SU-DHL-6 (cell line): ENCODE measurements at regions not wholly inside any gene's neighbourhood (a gene's known extent, or its start where the extent isn't known, plus 50 kb on each side); places are given as distances from the start of the nearest gene placed in this dataset.

Experiments
- H2AFZ ChIP-seq: fragments of 200-600 bp; sonication (generic); 2 replicates; pipeline ENCODE4 v1.6.1; 2014; ENCODE audit warnings: low read depth, mild to moderate bottlenecking, moderate library complexity, mixed read lengths, antibody characterized with exemption, low read length; ENCODE audit not compliant: severe bottlenecking
- H3F3A ChIP-seq: fragments of 200-600 bp; shearing (Covaris generic); 2 replicates; pipeline ENCODE4 v1.6.0; 2016; ENCODE audit warnings: antibody characterized with exemption, mild to moderate bottlenecking; ENCODE audit not compliant: insufficient read depth
- H3K27ac ChIP-seq: fragments of 200-600 bp; sonication (generic); 2 replicates; pipeline ENCODE4 v1.5.1; 2016; ENCODE audit warnings: low read depth, mild to moderate bottlenecking, low read length, moderate library complexity, mixed read lengths
- H3K27me3 ChIP-seq: fragments of 200-600 bp; sonication (generic), shearing (Covaris generic); 2 replicates; pipeline ENCODE4 v1.6.0; 2014; ENCODE audit warnings: mild to moderate bottlenecking, low read length
- H3K36me3 ChIP-seq: fragments of 200-600 bp; sonication (generic); 2 replicates; pipeline ENCODE4 v1.6.1; 2014; ENCODE audit warnings: mild to moderate bottlenecking, low read length, mixed read lengths
- H3K4me2 ChIP-seq: fragments of 300-600, 200-600 bp; shearing (Covaris generic), sonication (generic); 2 replicates; pipeline ENCODE4 v1.6.0; 2014; ENCODE audit warnings: low read length, low read depth, mild to moderate bottlenecking; ENCODE audit not compliant: poor library complexity, severe bottlenecking
- H3K4me3 ChIP-seq: fragments of 200-600 bp; sonication (generic); 2 replicates; pipeline ENCODE4 v1.5.1; 2014; ENCODE audit warnings: antibody characterized with exemption, low read length, mild to moderate bottlenecking, mixed read lengths; ENCODE audit not compliant: insufficient read depth, poor library complexity, severe bottlenecking
- H3K79me2 ChIP-seq: fragments of 200-600 bp; sonication (generic); 2 replicates; pipeline ENCODE4 v1.6.1; 2014; ENCODE audit warnings: mild to moderate bottlenecking, low read length, moderate library complexity; ENCODE audit not compliant: insufficient read depth
- H3K9ac ChIP-seq: fragments of 200-600 bp; sonication (generic); 2 replicates; pipeline ENCODE4 v1.7.0; 2014; ENCODE audit warnings: mild to moderate bottlenecking, low read length
- H3K9me2 ChIP-seq: fragments of 200-600 bp; sonication (generic); replicated peaks from 2 replicates; pipeline ENCODE4 v1.6.1; 2014; ENCODE audit warnings: low read length; ENCODE audit not compliant: insufficient read depth
- H3K9me3 ChIP-seq: fragments of 200-600 bp; sonication (generic); 2 replicates; pipeline ENCODE4 v1.6.1; 2014; ENCODE audit warnings: low read length, mixed read lengths; ENCODE audit not compliant: insufficient read depth
- H4K20me1 ChIP-seq: fragments of 200-600 bp; sonication (generic); 2 replicates; pipeline ENCODE4 v1.6.1; 2014; ENCODE audit warnings: low read depth, mild to moderate bottlenecking, antibody characterized with exemption, low read length, moderate library complexity, mixed read lengths
- EZH2phosphoT487 ChIP-seq: fragments of 200-600 bp; sonication (generic), shearing (Covaris generic); conservative IDR thresholded peaks from 2 replicates; pipeline ENCODE4 v1.6.1; 2018; ENCODE audit warnings: mild to moderate bottlenecking, antibody characterized with exemption, low read length, moderate library complexity, mixed read lengths
- TF ChIP-seq, protein P1 (sequence below): fragments of 200-600 bp; sonication (generic); IDR thresholded peaks from one replicate; pipeline ENCODE4 v1.5.1; 2017; ENCODE audit warnings: antibody characterized with exemption, mild to moderate bottlenecking, low read length, moderate library complexity; ENCODE audit not compliant: insufficient read depth, poor library complexity, severe bottlenecking

- H3K4me2 ChIP-seq = no peak overlapping the region
- no peak overlapping the region for H3K4me3 ChIP-seq
- H3K9ac ChIP-seq = no peak overlapping the region
- H4K20me1 ChIP-seq = no peaks in the 10 kb centered on the region
- no peaks in the 10 kb centered on the region for H3K27me3 ChIP-seq
- no peaks in the 10 kb centered on the region for H3K9me2 ChIP-seq
- H2AFZ ChIP-seq = no peak overlapping the region
- H3K36me3 ChIP-seq = no peaks in the 10 kb centered on the region
- H3F3A ChIP-seq = no peaks in the 10 kb centered on the region
- H3K9me3 ChIP-seq = peaks cover 6% of the 10 kb centered on the region; the same call in 1 of the 2 replicates
- TF ChIP-seq, protein P1, sequence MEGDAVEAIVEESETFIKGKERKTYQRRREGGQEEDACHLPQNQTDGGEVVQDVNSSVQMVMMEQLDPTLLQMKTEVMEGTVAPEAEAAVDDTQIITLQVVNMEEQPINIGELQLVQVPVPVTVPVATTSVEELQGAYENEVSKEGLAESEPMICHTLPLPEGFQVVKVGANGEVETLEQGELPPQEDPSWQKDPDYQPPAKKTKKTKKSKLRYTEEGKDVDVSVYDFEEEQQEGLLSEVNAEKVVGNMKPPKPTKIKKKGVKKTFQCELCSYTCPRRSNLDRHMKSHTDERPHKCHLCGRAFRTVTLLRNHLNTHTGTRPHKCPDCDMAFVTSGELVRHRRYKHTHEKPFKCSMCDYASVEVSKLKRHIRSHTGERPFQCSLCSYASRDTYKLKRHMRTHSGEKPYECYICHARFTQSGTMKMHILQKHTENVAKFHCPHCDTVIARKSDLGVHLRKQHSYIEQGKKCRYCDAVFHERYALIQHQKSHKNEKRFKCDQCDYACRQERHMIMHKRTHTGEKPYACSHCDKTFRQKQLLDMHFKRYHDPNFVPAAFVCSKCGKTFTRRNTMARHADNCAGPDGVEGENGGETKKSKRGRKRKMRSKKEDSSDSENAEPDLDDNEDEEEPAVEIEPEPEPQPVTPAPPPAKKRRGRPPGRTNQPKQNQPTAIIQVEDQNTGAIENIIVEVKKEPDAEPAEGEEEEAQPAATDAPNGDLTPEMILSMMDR = no peak
- TF ChIP-seq EZH2phosphoT487 = no peak
- no peaks in the 10 kb centered on the region for H3K79me2 ChIP-seq
- no peak overlapping the region for H3K27ac ChIP-seq
These were observed 709.2 kb downstream of the TYW1 start for GRCh38 chr7:67705850-67706249.

DNA sequence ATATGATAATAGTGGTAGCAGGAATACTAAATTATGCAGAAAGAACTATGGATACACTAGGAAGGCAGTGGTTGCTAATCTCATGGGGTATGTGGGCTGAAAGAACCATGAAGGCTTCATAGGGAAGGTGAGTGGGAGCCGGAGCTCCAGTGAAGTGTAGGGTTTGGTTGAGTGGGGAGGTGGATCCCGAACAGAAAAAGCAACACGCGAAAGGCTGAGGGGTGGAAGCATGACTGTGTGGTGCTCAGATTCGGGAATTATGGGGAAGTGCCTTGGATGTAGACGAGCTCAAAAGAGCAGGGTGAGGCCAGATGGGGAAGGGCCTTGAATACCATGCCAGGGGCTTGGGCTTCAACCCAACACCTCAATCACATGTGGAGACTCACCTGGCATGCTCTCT is 715.1 kb downstream of the TYW1 start:
- H3K4me2 ChIP-seq = no peak overlapping the region
- no peaks in the 10 kb centered on the region for H3F3A ChIP-seq
- peaks cover 6% of the 10 kb centered on the region; the same call in 1 of the 2 replicates for H3K9me3 ChIP-seq
- H3K4me3 ChIP-seq = no peak overlapping the region
- TF ChIP-seq EZH2phosphoT487 = no peak
- TF ChIP-seq, protein P1 = no peak
- H2AFZ ChIP-seq = no peak overlapping the region
- no peaks in the 10 kb centered on the region for H4K20me1 ChIP-seq
- no peak overlapping the region for H3K9ac ChIP-seq
- H3K27me3 ChIP-seq = no peaks in the 10 kb centered on the region
- H3K9me2 ChIP-seq = no peaks in the 10 kb centered on the region
- no peak overlapping the region for H3K27ac ChIP-seq
- H3K79me2 ChIP-seq = no peaks in the 10 kb centered on the region
- no peaks in the 10 kb centered on the region for H3K36me3 ChIP-seq

DNA sequence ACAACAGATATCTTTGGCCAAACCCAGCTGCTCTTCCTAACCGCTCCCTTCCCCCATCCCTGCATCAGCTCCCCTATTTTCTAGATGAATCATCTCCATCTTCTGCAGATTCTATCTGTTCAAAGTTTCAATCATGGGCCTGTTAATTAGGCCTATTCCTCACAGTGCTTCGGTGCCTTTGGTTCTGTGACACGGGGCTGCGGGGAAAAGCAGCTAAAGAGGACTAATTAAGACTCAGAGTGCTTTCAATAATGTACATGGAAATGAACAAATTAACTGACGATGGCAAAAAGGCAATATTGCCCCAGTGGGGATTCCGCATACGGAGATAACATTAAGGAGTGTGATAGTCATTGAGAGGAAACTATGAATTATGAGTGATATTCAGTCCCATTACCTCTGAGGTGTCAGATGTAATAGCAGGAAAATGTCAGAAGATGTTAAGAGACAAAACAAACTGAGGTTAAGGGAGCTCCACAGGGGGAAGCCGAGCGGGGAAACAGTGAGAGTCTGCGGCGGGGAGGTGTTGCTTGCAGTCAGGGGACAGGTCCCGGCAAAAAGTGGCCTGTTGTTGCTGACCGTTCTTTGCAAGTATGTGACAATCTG is 716.9 kb downstream of the TYW1 start:
- no peaks in the 10 kb centered on the region for H3K79me2 ChIP-seq
- H3K9me2 ChIP-seq = no peaks in the 10 kb centered on the region
- H3K4me2 ChIP-seq = no peak overlapping the region
- no peaks in the 10 kb centered on the region for H4K20me1 ChIP-seq
- no peak overlapping the region for H3K27ac ChIP-seq
- peaks cover 6% of the 10 kb centered on the region; the same call in 1 of the 2 replicates for H3K9me3 ChIP-seq
- no peaks in the 10 kb centered on the region for H3K27me3 ChIP-seq
- no peak overlapping the region for H2AFZ ChIP-seq
- TF ChIP-seq EZH2phosphoT487 = no peak
- H3F3A ChIP-seq = no peaks in the 10 kb centered on the region
- H3K4me3 ChIP-seq = no peak overlapping the region
- no peak overlapping the region for H3K9ac ChIP-seq
- no peaks in the 10 kb centered on the region for H3K36me3 ChIP-seq

DNA sequence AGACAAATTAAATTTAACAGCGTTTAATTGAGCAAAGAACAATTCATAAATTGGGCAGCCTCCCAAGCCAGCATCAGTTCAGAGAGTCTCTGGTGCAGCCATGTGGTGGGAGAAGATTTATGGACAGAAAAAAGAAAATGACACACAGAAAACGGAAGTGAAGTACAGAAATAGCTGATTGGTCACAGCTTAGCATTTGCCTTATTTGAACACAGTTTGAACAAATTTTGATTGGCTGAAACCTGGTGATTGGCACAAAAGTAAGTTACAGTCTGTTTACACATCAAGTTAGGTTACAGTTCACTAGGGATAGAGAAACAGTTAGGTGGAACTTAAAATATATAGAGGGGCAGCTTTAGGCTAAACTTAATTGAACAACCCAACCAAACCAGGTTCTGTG is 720.1 kb downstream of the TYW1 start:
- H4K20me1 ChIP-seq = no peaks in the 10 kb centered on the region
- TF ChIP-seq, protein P1 = no peak
- TF ChIP-seq EZH2phosphoT487 = no peak
- H3K9me2 ChIP-seq = no peaks in the 10 kb centered on the region
- no peak overlapping the region for H2AFZ ChIP-seq
- H3K27ac ChIP-seq = no peak overlapping the region
- H3F3A ChIP-seq = no peaks in the 10 kb centered on the region
- no peak overlapping the region for H3K4me3 ChIP-seq
- no peaks in the 10 kb centered on the region for H3K79me2 ChIP-seq
- H3K36me3 ChIP-seq = no peaks in the 10 kb centered on the region
- H3K9ac ChIP-seq = no peak overlapping the region
- no peaks in the 10 kb centered on the region for H3K27me3 ChIP-seq
- H3K9me3 ChIP-seq = no peaks in the 10 kb centered on the region
- H3K4me2 ChIP-seq = no peak overlapping the region
